GM19351 (cell line): ENCODE measurements at regions not wholly inside any gene's neighbourhood (a gene's known extent, or its start where the extent isn't known, plus 50 kb on each side); places are given as distances from the start of the nearest gene placed in this dataset.
"Not testable (repeated sequence)": the region's sequence is repeated elsewhere in the genome, so short reads cannot be mapped to it uniquely, and the experiment has no call there.

Experiments
- ATAC-seq: cut with Tn5 transposase; IDR thresholded peaks from one replicate; pipeline ENCODE4 v1.9.1; 2021; ENCODE audit warnings: mild to moderate bottlenecking, moderate library complexity; ENCODE audit not compliant: unreplicated experiment

DNA sequence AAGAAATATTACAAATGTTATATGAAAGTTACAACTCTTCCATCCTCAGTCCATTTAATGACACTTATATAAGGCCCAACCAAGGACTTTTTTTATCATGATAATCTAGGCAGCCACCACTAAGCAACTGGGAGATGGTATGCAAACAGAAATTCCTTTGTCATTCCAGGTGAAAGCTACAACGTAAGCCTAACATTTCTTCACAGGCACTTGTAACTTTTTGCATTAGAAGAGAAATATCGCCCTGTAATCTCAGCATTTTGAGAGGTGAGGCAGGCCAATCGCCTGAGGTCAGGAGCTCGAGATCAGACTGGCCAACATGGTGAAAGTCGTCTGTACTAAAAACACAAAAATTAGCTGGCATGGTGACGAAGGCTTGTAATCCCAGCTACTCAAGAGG, 581.2 kb upstream of the SLC8A1 start:
- no peak for ATAC-seq

DNA sequence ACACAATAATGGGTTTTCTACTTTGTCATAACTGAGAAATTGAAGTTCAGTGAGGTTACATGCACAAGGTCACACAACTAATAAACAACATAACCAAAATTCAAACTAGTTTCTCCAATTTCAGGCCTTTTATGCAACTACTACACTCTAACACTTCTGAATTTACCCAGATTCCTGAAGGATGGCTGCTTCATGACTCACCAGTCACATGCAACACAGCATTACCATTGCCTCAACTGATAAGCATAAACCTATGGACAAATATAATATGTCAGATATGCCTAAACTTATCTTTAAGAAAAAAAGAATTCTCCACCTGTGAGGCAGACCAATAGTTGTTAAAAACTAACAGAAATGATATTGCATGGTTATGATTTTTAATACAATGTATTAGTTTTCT, 586.5 kb upstream of the SLC8A1 start:
- no peak for ATAC-seq

DNA sequence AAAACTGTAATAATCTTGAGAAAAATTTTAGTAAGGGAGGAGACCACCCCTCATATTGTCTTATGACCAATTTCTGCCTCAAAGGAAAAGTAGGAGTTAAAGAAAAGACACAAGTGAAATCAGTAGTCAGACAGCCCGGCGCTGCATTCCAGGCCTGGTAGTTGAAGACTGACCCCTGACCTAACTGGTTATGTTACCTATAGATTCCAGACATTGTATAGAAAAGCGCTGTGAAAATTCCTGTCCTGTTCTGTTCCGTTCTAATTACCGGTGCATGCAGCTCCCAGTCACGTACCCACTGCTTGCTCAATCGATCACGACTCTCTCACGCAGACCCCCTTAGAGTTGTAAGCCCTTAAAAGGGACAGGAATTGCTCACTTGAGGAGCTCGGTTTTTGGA, 587.9 kb upstream of the SLC8A1 start:
- not testable (repeated sequence) for ATAC-seq

DNA sequence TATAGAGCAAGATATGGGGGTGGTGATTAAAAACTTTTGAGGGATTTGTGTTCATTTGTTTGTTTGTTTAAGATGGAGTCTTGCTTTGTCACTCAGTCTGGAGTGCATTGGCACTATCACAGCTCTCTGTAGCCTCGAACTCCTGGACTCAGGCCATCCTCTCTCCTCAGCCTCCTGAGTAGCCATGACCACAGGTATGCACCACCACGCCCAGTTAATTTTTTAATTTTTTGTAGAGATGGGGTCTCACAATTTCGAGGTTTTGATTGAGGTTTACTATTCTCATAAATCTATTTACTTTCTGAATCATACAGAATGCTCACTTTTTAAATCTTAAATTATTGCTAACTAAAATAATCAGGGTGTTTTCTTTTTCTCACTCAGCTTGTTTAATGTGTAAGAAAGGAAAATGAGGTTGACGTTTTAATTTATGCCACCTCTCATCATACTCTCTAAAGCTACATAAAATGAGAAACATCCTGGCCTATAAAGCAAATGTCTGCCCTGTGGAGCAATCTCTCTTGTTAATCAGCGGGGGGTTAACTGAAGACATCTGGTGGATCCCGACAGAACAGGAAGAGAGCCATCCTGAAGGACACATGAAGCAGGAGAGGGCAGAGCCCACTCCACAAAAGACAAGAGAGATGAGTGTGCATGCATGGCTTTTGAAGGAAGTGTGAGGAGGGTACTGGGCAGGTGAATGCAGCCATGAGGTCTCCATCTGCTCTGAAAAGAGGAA, 589.1 kb upstream of the SLC8A1 start:
- ATAC-seq: no peak

DNA sequence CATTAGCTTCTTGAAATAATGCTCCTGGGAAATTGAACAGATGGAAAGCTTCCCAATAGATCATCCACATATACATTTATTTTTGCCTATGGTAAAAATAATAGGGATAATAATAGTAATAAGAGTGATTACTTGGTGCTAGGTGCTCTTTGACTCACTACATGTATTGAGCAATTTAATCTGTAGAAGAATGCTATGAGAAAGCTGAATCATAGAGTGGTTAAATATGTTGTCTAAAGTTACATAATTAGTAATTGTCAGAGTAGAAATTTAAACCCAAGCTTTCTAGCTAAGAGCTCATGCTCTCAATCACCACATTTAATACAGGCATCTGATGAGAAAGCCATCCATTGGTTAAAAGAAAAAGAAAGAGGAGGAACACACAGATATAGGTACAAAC, 590.5 kb upstream of the SLC8A1 start:
- ATAC-seq: no peak

DNA sequence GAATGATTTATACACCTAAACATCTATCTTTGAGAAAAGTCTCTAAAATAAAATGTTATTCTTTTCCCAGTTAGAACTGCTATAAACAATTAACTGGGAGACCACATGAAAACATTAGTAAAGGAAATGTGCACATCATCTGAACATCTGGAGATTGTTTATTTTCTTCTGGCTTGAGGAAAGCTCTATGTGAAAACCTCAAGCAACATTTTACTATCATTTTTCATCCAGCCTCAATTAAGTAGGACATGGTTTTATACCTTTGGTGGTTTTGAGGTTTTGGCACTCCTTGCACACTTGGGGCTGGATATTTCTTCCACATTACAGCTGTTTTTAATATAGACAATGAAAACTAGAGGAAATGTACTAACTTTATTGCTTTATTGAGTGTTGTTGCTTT, 609.5 kb upstream of the SLC8A1 start:
- no peak for ATAC-seq

DNA sequence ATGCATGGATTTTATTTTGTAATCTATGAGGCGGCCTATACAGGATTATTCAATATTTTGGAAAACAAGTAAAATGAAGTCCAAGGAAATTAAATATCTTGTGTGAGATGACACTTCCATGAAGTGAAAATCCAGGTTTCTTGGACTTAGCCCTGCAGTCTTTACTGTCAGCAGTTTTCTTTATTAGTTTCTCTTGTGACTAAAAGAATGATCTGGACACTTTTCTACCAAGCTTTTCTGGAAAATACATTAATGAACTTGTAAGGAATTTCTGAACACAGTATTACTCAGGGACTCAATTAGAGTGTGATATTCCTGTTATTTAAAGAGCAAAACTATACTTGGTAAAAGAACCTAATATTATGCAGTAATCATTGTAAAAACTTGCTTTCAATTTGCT, 610.4 kb upstream of the SLC8A1 start:
- ATAC-seq: no peak

DNA sequence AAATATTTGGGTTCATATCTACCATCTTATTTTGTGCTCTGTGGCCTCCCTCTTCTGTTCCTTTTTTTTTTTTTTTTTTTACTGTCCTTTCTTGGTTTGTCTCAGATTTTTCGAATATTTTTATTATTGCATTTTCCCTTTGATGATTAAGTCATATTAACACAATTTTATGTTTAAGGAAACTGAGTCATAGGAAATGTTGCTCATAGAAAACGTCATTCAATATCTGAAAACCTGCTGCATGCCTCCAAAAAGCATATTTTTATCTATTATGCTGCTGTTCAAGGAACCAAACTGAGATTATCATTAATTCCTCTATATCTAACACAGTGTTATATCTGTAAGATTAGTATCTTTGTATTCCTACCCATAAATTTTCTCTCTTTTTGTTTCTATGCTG, 614.3 kb upstream of the SLC8A1 start:
- no peak for ATAC-seq

DNA sequence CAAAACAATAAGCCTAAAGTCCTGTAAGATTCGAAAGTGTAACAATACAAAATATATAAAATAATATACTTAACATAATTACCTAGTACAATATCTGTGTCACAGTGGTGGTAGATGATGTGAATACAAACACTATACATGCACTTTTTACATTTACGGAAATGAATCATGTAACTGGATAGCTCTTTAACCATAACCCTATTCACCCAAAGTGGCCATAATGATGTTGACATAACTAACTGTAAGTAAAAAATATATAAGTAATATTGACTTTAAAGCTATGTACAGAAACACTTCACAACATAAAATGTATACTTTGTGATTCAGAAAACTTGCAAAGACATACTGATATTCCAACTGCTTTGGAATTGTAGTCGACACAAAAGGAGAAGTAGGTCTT, 616.9 kb upstream of the SLC8A1 start:
- no peak for ATAC-seq

DNA sequence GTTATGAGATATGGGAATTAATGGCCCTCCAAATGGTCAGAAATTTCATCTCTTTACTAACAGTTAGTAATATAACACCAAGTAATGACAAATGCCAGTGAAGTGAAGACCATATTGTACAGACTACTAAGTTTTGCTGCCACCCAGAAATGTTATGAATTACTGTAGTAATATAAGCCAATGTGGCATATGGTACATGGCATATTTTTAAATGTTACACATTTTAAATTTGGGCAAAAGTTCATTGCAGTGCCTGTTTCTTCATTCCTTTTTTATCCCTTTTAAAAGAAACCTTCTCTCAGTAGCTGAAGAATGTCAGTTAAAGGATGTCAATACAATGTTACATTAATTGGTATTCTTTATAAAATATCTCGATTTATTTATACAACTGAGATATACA, 626.5 kb upstream of the SLC8A1 start:
- no peak for ATAC-seq

DNA sequence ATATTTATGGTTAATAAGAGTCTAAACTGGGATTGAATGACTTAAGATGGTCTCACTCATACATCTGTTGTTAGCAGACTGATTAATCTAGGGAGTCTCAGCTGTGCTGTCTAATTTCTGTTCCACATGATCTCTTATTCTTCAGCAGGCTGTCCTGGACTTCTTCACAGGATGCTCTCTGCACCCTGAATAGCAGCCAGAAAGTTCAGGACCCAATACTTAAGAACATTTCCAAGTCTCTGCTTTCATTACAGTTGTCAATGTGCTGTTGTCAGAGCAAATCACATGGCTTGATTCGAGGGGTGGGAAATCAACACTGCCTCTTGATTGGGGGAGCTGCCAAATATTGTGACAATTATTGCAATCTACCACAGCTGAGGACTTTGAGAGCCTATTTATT, 627.1 kb upstream of the SLC8A1 start:
- ATAC-seq: no peak

DNA sequence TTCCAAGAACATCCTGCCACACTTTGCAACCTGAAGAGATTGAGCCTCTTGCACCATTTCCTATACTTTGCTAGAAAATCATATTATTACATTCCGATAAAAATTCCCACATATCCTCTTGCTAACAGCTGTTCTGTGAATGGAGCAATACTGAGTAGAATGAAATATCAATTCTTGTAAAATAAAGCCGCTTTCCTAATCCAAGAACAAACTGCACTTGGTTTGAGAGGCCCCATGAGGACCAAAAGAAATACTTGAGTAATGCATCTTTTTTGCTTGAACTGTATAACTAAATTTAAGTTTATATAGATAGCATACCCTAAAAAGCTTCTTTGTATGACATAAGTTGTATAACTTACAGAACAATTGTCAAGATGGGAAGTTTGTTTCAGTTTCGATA, 632.4 kb upstream of the SLC8A1 start:
- ATAC-seq: no peak

DNA sequence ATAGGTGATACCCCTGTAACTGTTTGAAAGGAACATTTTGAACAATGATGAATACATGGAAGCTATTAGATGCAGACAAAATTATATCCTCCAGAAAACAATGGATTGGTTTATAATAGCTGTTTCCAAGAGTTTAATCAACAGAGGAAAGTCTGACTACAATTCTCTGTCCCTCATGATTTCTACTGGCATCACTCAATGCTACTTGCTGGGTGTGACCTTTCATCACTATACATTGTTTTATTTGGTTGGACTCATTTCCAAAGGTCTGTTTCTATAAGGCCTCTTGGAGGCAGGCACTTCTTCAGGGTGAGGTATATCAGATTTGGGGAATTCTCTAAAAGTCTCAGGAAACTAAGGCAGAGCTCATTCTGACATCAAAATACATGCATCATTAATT, 636.1 kb upstream of the SLC8A1 start:
- no peak for ATAC-seq

DNA sequence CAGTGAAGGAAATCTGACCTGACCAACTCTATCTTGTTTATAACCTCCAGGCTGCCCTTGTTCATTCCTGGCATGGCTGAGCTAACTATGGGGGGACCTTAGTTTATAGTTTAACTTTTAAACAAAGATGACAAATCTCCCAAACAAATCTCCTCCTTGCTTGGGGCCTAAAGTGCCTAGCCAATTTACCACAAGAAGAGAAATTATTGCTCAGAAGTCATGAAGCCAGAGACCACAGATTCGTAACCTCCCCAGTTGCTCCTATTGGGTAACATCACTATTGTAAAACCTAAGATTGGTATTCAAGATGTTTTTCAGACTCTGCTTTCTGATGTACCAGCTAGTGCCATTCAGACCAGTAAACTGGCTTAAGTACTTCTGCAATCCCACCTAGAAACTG, 649.4 kb upstream of the SLC8A1 start:
- no peak for ATAC-seq

DNA sequence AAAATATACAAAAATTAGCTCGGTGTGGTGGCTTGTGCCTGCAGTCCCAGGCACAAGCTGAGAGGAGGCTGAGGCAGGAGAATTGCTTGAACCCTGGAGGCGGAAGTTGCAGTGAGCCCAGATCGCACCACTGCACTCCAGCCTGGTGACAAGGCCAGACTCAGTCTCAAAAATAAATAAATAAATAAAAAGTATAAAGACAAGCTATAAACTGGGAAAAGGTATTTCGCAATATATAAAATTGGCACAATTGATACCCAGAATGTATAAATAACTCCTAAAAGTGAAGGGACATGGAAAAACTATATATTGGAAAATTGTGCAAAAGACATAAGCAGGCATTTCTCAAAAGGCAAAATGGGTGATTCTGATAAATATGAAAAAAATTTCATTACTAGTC, 657.9 kb upstream of the SLC8A1 start:
- no peak for ATAC-seq

DNA sequence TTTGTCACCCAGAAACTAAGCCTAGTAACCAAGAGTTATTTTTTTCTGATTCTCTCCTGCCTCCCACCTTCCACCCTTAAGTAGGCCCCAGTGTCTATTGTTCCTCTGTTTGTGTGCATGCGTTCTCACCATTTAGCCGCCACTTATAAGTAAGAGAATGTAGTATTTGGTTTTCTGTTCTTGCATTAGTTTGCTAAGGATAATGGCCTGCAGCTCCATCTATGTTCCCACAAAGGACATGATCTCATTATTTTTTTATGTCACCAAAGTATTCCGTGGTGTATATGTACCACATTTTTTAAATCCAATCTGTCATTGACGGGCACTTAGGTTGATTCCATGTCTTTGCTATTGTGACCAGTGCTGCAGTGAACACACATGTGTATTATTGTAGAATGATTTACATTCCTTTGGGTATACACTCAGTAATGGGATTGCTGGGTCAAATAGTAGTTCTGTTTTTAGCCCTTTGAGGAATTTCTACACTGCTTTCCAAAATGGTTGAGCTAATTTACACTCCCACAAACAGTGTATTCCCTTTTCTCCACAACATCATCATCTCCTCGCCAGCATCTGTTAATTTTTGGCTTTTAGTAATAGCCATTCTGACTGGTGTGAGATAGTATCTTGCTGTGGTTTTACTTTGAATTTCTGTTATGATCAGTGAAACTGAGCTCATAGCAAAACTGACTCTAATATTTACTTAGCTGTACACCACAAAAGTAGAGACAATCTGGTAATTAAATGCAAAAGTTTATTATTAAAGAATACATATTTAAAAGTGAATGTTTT, 660.1 kb upstream of the SLC8A1 start:
- no peak for ATAC-seq

DNA sequence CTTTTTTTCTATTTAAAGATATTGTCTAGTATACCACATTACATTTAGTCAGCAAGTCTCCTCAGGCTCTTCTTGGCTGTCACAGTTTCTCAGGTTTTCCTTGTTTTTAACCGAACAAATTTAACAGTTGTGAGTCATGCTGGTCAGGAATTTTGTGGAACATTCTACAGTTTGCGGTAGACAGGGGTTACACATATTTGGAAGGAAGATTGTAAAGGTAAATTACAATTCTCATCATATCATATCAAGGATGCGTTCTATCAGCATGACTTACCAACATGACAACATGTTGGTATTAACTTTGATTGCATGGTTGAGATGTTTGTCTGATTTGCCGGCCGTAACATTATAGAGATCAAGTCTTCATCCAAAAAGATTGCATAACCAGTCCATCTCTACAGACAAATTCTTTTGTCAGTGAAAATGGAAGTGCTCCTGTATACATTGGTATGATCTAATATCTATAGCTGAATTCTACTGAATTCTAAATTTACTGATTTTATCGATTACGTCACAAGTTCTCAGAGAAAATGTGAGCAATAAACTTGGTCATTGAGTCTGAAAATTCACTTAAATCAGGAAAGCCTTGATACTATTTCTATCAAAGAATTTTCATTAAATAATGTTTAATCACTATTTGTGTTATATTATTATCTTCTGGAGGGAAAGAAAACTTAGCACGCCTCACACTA, 664.4 kb upstream of the SLC8A1 start:
- ATAC-seq: no peak

DNA sequence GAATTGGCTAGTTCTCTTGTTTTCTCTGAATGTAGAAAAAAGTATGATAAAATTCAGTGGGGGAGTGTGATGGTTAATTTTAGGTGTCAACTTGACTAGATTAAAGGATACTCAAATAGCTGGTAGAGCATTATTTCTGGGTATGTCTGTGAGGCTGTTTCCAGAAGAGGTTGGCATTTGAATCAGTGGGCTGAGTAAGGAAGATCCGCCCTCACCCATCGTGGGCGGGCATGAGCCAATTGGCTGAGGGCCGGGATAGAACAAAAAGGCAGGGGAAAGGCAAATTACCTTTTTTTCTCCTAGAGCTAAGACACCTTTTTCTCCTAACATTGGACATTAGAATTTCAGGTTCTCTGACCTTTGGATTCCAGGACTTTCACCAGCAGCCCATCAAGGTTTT, 667.6 kb upstream of the SLC8A1 start:
- ATAC-seq: no peak

DNA sequence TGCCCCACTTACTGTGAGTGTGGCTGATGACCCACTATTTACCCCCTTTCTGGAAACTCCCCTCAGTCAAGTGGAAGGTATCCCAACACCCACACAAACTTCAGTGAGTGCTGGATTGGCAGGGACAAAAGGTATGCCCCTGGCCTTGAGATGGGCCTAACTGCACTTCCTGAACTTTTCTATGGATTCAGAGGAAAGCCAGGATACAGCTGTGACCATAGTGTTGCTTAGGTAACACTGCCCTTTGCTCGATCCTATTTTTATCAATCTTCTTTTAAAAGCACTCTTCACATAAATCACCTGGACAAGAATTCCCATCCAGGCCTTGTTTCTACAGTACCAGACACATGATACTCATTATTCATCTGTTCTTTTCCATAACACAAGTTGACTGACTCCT, 671.5 kb upstream of the SLC8A1 start:
- ATAC-seq: no peak

DNA sequence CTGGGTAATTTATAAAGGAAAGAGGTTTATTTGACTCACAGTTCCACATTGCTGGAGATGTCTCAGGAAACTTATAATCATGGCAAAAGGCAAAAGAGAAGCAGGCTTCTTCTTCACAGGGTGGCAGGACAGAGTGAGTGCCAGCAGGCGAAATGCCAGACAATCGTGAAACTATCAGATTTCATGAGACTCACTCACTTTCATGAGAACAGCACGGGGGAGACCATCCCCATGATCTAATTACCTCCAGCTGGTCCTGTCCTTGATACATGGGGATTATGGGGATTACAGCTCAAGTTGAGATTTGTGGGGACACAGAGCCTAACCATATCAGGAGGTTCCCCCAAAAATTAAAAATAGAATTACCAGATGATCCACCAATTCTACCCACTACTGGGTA, 675.5 kb upstream of the SLC8A1 start:
- no peak for ATAC-seq

DNA sequence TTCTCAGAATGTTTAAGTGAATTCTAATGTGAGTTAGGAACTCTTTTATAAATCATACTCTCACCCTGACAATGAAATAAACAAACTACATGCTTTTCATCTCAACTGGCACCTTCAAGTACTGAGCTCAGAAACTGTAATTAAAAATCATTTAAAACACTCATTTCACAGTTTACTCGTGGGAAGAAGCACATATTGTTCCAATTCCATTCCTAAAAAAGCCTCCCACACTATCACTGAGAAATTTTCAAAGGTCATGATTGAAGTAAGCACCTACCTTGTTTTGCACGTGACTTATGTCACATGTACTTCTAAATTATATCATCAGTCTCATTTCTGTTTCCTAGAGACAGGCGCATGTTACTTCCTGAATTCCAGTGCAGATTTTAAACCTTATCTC, 678.1 kb upstream of the SLC8A1 start:
- ATAC-seq: no peak

DNA sequence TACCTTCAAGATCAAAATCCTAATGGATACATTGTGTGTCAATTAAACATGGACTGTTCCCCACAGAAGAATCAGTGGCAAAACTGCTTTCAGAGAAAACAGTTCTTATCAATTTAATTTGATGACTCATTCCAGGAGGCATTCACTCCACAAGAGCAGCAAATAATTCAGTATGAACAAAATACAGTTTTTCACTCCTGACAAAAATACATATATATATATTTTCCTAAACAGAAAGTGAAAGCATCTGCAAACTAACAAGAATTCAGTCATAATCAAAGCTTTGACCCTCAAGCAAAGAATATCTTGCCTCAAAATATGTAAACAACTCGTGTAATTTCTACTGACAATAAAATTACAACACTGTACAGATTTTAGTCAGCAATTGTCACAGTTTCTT, 685.1 kb upstream of the SLC8A1 start:
- ATAC-seq: no peak
